GM21390 (cell line): ENCODE measurements at regions not wholly inside any gene's neighbourhood (a gene's known extent, or its start where the extent isn't known, plus 50 kb on each side); places are given as distances from the start of the nearest gene placed in this dataset.
"Not testable (repeated sequence)": the region's sequence is repeated elsewhere in the genome, so short reads cannot be mapped to it uniquely, and the experiment has no call there.

Source experiments
- ATAC-seq: cut with Tn5 transposase; IDR thresholded peaks from one replicate; pipeline ENCODE4 v1.9.1; 2021; ENCODE audit not compliant: unreplicated experiment

GRCh38 chr20:47929368-47930115, 144.3 kb upstream of the SULF2 start:
- no peak for ATAC-seq

GRCh38 chr20:47927944-47928343, 142.7 kb upstream of the SULF2 start:
- no peak for ATAC-seq

GRCh38 chr20:47927385-47927851, 142.1 kb upstream of the SULF2 start:
- no peak for ATAC-seq

- ATAC-seq, result no peak
These were observed 141.4 kb upstream of the SULF2 start for GRCh38 chr20:47926731-47927130.

GRCh38 chr20:47925593-47925992, 140.3 kb upstream of the SULF2 start:
- ATAC-seq, result no peak

GRCh38 chr20:47922269-47922668, 137.0 kb upstream of the SULF2 start:
- ATAC-seq, result no peak

- not testable (repeated sequence) for ATAC-seq
These were observed 136.5 kb upstream of the SULF2 start for GRCh38 chr20:47921829-47922228.

- ATAC-seq, result no peak
These were observed 136.1 kb upstream of the SULF2 start for GRCh38 chr20:47921408-47921807.

- no peak for ATAC-seq
These were observed 132.3 kb upstream of the SULF2 start for GRCh38 chr20:47917549-47918070.

GRCh38 chr20:47915495-47915894, 130.2 kb upstream of the SULF2 start:
- no peak for ATAC-seq

GRCh38 chr20:47914792-47915191, 129.5 kb upstream of the SULF2 start:
- ATAC-seq, result no peak

GRCh38 chr20:47912786-47913501, 127.7 kb upstream of the SULF2 start:
- ATAC-seq, result not testable (repeated sequence)

GRCh38 chr20:47912165-47912564, 126.9 kb upstream of the SULF2 start:
- not testable (repeated sequence) for ATAC-seq

GRCh38 chr20:47909696-47910369, 124.6 kb upstream of the SULF2 start:
- not testable (repeated sequence) for ATAC-seq

- not testable (repeated sequence) for ATAC-seq
These were observed 123.2 kb upstream of the SULF2 start for GRCh38 chr20:47908361-47909035.

GRCh38 chr20:47907951-47908350, 122.7 kb upstream of the SULF2 start:
- not testable (repeated sequence) for ATAC-seq

- ATAC-seq, result no peak
These were observed 121.9 kb upstream of the SULF2 start for GRCh38 chr20:47907031-47907675.

- ATAC-seq, result no peak
These were observed 121.0 kb upstream of the SULF2 start for GRCh38 chr20:47906348-47906660.

GRCh38 chr20:47905628-47906347, 120.5 kb upstream of the SULF2 start:
- ATAC-seq, result no peak

GRCh38 chr20:47903009-47903408, 117.7 kb upstream of the SULF2 start:
- ATAC-seq, result not testable (repeated sequence)
